ENCODE measurements at regions not wholly inside any gene's neighbourhood (a gene's known extent, or its start where the extent isn't known, plus 50 kb on each side); places are given as distances from the start of the nearest gene placed in this dataset.
"Not testable (repeated sequence)": the region's sequence is repeated elsewhere in the genome, so short reads cannot be mapped to it uniquely, and the experiment has no call there.

GRCh38 chr2:56515399-56515798 lies 331.6 kb downstream of the CCDC85A start:
- no peak for DNase-seq (ENCODE audit: low spot score)

GRCh38 chr2:56519806-56520205 lies 336.0 kb downstream of the CCDC85A start:
- DNase-seq (ENCODE audit: low spot score): no peak

- DNase-seq (ENCODE audit: low spot score): no peak
These were observed 338.9 kb downstream of the CCDC85A start for GRCh38 chr2:56522605-56523089.

GRCh38 chr2:56523816-56524215 lies 340.0 kb downstream of the CCDC85A start:
- DNase-seq (ENCODE audit: low spot score): no peak

- DNase-seq (ENCODE audit: low spot score): no peak
These were observed 348.1 kb downstream of the CCDC85A start for GRCh38 chr2:56531668-56532420.

GRCh38 chr2:56534321-56534720 lies 350.5 kb downstream of the CCDC85A start:
- DNase-seq (ENCODE audit: low spot score): no peak

GRCh38 chr2:56537756-56538155 lies 354.0 kb downstream of the CCDC85A start:
- no peak for DNase-seq (ENCODE audit: low spot score)

GRCh38 chr2:56539618-56540017 lies 355.8 kb downstream of the CCDC85A start:
- DNase-seq (ENCODE audit: low spot score): no peak

- no peak for DNase-seq (ENCODE audit: low spot score)
These were observed 356.7 kb downstream of the CCDC85A start for GRCh38 chr2:56540467-56540866.

GRCh38 chr2:56540916-56541315 lies 357.1 kb downstream of the CCDC85A start:
- no peak for DNase-seq (ENCODE audit: low spot score)

GRCh38 chr2:56542213-56542612 lies 358.4 kb downstream of the CCDC85A start:
- no peak for DNase-seq (ENCODE audit: low spot score)

- DNase-seq (ENCODE audit: low spot score): no peak
These were observed 381.4 kb downstream of the CCDC85A start for GRCh38 chr2:56565143-56565542.

- no peak for DNase-seq (ENCODE audit: low spot score)
These were observed 387.3 kb downstream of the CCDC85A start for GRCh38 chr2:56571074-56571473.

GRCh38 chr2:56576001-56576400 lies 392.2 kb downstream of the CCDC85A start:
- no peak for DNase-seq (ENCODE audit: low spot score)

GRCh38 chr2:56580242-56580641 lies 396.5 kb downstream of the CCDC85A start:
- no peak for DNase-seq (ENCODE audit: low spot score)

- no peak for DNase-seq (ENCODE audit: low spot score)
These were observed 398.8 kb downstream of the CCDC85A start for GRCh38 chr2:56582570-56582969.

- no peak for DNase-seq (ENCODE audit: low spot score)
These were observed 400.1 kb downstream of the CCDC85A start for GRCh38 chr2:56583796-56584315.

GRCh38 chr2:56587456-56587855 lies 403.7 kb downstream of the CCDC85A start:
- DNase-seq (ENCODE audit: low spot score): no peak

GRCh38 chr2:56589194-56589593 lies 405.4 kb downstream of the CCDC85A start:
- no peak for DNase-seq (ENCODE audit: low spot score)

GRCh38 chr2:56589835-56590234 lies 406.0 kb downstream of the CCDC85A start:
- peak; percentile 7 for DNase-seq (ENCODE audit: low spot score)

- DNase-seq (ENCODE audit: low spot score): no peak
These were observed 406.8 kb downstream of the CCDC85A start for GRCh38 chr2:56590611-56591010.

GRCh38 chr2:56606086-56606485 lies 422.3 kb downstream of the CCDC85A start:
- not testable (repeated sequence) for DNase-seq (ENCODE audit: low spot score)

GRCh38 chr2:56613254-56613653 lies 429.5 kb downstream of the CCDC85A start:
- no peak for DNase-seq (ENCODE audit: low spot score)

GRCh38 chr2:56613920-56614319 lies 430.1 kb downstream of the CCDC85A start:
- no peak for DNase-seq (ENCODE audit: low spot score)

All from iPS-NIHi11 (cell line).